NCI-H1105 treated with DMSO at 0.1 percent for 48 hours (cell line): ENCODE measurements at regions not wholly inside any gene's neighbourhood (a gene's known extent, or its start where the extent isn't known, plus 50 kb on each side); places are given as distances from the start of the nearest gene placed in this dataset.

Experiments used
- DNase-seq: peaks from one replicate; lab custom pipeline; 2025; lab: John Stamatoyannopoulos, UW

DNA sequence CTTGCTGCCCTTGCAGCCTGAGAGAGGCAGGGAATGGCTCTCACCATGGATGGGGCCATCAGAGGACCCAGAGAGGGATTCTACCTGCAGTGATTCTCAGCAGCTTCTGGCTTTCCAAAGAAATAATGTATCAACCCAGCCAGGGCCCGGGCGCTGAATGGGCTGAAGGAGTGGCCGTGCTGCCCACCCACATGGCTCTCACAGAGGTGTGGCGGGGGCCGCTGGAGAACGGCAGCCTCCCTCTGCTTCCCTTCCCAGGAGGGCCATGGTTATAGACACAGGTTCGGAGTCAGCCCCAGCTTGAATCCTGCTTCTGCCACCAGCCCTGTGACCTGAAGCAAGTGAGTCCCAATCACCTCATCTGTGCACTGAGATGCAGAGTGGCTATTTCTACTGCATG lies 82.7 kb downstream of the THAP12 start:
- no peak for DNase-seq

DNA sequence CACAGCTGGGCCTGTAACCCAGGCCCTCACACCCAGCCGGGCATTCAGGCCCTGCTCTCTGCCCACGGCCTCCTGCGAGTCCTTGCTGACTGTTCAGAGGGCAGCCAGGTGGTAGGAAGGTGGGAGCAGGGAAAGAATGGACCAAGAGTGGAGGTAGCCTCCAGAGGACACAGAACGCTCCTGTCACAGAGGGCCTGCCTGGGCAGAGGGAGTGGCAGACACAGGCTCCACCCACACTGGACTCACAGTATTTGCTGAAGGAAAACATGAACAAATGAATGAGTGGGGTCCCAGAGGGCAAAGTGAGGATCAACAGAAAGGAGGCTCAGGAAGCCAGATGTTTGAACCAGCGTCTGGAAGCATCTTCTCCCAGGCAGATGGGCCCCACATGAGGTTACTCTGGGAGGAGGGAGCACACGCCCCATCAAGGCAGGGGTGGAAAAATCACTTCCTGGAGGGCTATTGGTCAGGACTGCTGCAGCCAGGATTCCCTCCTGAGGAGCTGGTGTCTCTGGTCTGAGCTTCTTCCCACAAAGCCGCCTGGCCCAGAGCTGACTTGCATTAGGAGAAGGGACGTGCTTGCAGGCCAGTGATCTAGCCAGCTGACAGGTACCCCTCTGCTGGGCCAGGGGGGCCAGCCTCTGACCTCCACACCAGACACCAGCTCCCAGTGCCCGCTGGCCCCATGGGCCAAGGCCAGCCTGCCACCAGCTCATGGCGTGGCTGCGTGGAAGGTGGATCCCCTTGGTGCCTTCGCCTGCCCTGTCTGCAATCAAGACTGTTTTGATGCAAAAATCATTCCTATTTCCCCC lies 84.0 kb downstream of the THAP12 start:
- DNase-seq: no peak

DNA sequence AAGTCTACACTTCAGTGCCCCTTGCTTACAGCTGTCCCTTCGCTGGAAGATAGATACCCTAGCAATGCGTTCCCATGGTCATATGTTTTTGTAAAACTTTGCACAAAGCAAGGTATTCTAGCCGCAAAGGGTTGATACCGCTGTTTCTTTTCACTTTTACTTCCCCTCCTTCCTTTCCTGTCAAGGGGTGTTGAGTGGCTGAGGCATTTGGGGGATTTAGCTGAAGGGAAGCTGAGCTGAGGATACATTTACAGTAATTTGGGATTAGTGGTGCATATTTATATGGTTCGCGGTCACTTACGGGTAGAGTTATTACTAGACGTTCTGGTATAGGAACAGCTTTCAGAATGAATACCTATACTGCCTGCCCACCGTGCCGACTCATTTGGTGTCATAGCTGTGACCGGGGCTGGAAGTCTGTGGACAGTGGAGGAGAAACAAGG lies 86.9 kb upstream of the WNT11 start:
- no peak for DNase-seq

DNA sequence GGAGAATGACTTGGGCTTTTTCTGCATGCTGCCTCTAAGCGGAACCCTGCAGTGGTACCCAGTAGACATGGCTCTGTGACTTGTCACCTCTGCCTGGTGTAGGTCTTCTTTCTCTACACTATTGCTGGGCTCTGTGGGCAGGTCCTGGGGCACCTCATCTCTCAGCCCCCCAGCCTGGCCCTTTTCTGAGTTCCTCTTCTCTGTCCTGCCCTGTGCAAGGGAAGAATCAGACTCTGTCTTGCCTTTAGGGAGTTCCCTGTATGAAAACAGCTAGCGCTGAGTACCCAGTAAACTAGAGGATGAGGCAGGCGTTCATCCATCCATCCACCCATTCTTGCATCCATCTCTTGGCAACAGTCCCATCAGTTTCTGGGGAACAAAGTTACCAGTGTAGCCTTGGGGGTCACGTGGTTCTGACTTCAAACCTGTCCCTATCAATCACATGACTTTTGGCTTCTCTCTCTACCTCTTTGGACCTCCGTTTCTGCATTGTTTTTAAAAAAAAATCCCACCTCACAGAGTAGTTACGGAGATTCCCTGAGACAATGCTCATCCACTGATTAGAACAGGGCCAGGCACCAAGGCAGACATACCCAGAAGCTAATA lies 86.4 kb upstream of the WNT11 start:
- no peak for DNase-seq

DNA sequence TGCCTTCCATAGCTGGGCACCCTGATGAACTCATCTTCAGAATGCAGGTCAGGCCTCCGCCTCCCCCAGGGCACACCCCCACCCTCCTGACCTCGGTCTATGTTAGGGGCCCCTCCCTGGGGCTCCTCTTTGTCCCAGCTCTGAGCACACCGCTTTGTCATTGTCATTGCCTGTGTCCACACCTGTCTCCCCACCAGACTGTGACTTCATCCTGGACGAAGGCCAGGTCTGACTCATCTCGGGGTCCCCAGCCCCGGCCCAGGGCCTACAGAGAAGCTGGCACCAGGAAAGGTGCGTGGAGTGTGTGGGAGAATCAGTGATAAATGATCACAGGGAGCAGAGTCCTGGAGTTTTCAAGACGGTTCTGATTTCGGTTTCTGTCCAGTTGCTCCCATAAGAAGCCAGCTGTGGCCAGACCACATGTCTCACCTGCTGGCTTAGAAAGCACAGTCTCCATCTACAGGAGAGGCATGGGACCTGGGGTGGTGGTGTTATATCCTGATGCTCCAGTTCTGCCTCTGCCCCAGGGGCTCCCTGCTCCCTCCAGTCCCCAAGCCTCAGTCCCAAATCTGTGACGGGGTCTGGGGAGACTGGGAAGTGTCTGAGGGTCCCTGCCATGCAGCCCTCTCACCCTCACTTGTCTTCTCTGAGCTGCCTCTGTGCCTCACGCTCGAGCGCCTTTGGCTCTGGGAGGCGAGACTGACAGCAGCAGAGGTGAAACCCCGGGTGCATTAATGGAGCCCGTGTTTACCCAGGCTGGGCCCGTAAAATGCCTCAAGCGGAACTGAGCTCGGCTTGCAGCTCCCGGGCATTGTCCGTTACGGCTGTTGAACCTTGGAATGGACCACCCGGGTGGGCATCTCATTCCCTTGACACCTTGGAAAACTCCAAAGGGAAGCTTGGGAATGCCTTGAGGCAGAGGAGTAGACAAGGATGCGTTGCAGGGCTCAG lies 85.5 kb upstream of the WNT11 start:
- DNase-seq: peak; percentile 20

DNA sequence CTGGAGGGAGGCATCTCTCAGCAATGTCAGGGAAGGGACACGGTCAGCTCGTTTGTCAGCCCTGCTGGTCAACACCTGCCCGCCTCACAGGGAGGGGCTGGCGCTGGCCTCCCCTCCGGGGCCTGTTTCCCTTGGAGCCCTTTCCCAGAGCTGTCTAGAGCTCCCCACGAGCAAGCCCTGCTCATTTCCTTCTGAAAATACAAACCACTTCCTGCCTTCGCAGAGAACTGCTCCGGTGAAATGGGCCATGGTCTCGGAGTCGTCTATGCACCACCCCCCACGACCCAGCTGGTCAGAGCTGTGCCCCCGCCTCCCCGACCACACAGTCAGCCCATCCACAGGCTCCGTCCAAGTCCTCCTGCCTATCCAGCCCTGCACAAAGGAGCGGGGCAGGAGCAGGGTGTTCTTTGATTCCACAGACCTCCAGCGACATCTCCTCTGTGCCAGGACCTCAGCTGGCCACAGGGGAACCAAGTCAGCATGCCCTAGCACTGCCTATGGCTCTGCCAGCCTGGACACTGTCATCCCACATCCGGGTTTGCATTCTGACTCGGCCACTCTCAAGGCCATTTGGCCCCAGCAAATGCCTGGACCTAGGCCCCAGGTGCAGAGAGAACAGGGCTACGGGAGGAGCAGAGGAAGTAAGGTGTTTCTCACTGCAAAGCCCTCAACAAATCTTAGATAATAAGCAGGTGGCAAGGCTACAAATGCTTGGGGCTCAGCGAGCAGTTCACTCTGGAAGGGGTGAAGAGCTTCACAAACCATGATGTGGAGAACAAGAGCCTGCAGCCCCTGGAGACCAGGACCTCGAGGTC lies 82.1 kb upstream of the WNT11 start:
- DNase-seq: no peak

DNA sequence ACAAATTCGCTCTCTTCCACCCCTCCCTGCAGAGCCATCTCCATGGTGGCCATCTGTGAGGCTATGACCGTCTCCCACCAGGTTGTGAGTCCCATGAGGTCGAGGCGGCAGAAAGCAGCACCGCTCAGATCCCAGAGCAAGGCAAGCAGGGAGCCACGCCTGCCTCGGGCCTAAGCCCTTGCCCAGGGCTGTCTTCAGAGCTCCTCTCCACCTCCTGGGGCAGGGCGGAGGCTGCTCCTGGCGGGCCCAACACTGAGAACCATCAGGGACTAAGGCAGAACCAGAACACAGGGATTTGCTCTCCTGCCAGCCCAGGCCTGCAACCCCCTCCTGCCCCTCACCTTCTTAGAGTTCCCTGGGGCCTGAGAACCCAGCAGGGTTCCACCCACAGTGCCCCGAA lies 80.9 kb upstream of the WNT11 start:
- DNase-seq: no peak

DNA sequence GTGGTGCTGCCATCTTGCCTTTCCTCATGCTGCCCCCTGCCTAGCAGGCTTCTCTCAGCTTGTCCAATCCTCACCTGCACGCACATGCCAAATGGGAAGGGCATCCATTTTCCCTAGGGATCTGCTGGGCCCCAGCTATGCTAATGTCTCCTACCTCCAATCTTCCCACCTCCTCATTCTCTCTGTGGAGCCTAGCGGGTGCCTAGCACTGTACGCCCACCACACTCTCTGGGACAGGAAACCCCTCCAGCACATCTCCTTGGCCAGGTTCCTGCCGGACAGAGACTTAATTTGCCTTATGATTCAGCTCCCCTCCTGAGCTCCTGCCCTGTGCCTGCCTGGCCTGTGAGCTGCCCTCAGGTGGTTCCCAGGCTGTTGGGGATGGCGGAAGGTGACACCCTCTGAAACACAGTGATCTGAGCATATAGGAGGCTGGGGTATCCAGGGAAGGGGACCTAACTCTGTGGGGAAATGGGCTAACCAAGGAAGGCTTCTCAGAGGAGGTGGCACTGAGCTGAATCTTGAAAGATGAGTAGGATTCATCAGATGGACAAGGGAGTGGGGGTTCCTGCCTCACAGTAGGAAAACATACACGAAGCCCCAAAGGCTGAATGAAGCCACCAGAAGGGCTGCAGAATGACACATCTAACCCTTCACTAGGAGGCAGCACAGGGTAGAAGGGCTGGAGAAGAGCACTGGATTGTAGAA lies 79.2 kb upstream of the WNT11 start:
- no peak for DNase-seq

DNA sequence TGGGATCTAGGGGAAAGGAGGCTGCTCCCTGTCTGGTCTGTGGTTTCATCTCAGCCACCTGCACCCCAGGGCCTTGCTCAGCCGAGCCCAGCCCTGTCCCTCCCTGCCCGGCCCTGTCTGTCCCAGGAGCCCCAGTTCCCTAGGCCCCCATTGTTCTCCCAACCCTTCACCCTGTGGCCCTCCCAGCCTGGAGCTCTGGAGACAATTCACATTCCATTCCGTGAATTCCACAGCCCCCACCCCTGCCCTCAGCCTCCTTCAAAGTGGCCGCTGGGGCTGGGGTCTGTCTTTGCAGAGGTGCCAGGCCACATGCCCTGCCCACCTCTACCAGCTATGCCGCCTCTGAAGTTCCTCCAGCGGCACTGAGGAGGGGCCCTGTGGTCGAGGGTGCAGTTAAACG lies 77.9 kb upstream of the WNT11 start:
- no peak for DNase-seq

DNA sequence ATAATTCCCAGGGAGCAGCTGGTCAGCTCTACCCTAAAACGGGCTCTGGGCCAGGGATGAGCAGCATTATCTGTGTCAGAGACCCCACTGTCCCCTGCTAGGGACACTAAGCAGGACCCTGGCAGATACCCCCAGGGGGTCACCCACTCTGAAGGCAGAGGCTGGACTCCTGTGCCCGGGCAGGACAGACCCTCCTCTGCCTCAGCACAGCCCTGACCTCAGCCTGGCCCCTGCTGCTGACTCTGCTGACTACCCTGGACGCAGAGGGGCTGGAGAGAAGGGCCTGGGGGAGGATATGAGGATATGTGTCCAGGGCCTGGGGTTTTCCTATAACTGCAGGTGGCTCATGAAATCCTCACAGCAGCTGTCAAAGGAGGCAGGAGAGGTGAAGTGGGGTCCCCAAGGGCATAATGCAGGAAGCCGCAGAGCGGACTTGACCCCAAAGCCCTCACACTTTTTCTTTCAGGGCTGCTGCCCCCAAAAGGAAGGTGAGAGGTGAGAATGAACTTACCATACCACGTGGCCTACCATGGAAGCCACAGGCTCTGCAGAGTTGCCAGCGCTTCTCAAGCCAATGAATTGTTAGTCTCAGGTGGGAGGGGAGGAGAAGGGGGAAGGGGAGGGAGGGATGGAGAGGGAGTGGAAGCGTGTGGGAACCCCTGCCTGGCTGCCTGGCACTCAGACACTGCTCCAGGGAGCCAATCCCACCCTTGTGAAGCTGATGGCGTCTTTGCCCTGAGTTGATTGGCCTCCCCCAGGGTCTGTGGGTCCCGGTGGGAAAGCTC lies 76.7 kb upstream of the WNT11 start:
- no peak for DNase-seq

DNA sequence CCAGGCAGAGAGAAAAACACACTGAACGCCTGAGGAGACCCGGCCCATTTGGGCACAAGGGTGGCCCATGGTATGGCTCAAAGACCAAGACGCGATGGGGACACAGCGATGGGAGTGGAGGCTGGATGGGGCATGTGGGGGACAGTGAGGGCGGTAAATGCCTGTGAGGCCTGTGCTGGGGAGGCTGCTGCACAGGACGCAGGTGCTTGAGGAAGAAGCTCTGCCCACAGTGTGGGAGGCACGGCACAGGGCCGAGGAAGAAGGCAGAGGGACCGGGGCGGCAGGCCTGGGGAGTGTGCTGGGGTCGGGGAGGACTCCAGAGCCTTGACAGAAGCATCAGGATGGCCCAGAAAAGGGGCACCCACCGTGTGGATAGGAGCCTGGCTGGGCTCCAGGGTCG lies 75.9 kb upstream of the WNT11 start:
- no peak for DNase-seq

DNA sequence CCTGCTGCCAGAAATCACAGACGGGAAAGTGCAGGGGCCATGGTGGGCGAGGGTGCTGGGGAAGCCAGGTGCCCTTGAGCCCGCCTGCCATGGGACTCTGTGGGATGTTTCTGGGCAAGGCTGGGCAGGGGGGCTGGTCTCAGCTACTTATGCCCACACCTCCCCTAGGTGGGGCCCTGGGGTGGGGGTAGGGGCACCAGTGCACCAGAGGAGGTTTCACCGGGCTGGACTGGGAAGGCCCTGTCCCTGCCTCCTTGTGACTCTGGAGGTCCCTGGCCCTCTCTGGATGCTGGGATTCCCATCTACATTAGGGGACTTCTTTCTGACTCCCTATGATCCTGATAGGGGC lies 75.2 kb upstream of the WNT11 start:
- DNase-seq: no peak

DNA sequence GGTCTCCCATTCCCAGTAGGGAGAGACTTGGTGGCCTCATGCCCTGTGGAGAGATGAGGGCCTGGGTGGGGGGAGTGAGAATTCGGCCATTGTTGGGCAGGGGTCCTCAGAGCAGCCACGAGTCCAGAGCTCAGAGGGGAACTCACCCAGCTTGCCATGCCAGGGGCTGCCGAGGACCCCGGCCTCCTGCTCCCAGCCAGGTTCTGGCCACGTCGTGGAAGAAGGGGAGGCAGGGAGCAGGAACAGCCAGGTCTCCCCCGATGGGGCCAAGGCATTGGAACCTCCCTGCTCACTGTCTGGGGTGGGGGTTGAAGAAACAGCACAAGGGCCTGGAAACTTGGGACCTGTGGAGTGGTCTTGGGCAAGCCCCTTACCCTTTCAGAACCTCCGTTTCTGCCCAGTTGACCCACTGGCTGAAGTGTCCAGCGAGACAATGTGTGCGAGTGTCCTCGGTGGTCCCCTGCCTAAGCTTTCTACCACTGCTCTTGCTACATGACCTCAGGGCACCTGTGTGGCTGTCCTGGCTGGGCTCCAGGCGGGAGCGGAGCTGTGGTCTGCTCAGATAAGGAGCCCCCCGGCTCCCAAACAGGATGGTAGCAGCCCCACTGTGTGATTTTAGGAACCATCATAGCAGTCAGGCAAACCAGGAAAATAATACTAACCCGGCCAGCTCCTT lies 74.7 kb upstream of the WNT11 start:
- no peak for DNase-seq

DNA sequence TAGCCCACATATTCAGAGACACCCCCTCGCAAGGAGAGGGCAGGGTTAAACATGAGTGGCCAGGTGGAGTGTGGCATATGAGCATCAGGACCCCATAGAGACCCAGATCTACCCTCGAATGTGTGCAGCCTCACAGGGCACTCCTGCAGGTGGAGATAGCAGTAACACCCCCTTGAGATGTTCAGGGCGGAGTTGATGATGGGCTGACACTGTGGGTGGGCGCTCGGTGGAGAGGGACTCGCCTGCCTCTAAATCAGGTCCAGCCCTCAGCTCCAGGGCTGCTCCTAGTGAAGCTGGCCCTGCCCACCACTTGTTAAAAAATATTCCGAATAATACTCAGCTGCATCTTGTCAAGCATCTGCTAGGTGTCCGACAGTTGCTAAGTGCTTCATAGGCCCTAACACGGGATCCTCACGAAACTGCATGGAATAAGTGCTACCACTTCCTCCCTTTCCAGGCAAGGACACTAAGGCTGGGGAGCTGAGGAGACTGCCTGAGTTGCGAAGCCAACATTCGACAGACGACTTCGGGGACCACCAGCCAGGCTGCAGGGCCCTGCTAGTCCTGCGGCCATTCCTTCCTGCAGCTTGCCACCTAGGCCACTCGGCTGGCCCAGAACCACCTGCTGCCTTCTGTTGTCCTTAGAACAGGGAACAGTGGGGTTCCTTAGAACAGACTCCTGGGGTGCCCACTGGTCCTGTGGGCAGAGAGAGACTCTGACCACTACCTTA lies 74.0 kb upstream of the WNT11 start:
- no peak for DNase-seq

DNA sequence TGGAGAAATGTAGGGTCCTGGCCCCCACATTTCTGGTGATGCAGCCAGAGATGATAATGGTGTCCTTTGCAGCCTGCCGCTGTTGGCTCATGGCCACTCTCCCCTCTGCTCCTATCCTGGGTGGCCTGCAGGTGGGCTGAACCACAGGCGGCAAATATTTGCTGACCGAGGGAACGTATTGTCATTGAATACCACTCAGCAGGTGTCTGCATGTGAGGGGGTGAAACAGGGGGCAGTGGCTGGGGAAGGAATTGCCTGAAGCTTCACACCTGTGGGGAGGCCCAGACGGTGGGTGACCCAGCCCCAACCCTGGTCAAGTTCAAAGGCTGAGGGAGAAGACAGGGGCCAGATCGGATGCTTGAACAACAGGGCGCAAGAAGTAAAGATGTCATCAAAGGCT lies 73.3 kb upstream of the WNT11 start:
- no peak for DNase-seq

DNA sequence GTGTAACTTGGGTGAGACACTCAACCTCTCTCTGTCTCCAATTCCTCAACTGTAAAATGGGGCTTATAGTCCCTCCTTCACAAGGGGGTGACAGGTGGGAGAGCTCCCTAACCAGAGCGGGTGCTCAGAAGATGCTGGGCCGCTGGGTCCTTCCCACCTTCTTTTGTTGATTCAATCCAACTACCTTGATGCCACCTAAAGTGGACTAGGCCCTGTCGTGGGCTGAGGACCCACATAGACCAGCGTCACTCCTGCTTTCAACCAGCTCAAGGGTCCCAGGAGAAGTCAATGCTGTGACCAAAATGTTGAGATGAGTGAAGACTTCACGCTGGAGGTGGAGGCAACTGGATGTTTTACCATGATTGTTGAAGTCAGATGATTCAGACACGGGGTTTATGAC lies 72.7 kb upstream of the WNT11 start:
- DNase-seq: no peak

DNA sequence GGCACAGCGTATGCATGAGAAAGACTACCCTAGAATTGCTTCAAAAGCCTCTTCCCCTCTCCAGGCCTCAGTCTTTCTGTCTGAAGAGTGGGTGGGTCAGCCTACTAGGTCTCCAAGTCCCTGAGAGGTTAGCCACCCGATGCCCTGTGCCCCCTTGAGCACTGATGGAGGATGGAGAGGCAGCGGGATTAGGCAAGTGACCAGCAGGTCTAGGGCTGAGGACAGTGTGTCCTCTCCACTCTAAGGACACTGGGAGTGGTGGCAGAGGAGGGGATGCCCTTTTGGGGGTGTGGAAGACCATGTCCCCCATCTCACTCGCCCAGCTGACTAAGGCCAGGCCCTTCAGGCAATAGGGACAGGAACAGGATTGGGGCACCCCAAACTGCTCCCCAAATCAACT lies 72.2 kb upstream of the WNT11 start:
- DNase-seq: no peak

DNA sequence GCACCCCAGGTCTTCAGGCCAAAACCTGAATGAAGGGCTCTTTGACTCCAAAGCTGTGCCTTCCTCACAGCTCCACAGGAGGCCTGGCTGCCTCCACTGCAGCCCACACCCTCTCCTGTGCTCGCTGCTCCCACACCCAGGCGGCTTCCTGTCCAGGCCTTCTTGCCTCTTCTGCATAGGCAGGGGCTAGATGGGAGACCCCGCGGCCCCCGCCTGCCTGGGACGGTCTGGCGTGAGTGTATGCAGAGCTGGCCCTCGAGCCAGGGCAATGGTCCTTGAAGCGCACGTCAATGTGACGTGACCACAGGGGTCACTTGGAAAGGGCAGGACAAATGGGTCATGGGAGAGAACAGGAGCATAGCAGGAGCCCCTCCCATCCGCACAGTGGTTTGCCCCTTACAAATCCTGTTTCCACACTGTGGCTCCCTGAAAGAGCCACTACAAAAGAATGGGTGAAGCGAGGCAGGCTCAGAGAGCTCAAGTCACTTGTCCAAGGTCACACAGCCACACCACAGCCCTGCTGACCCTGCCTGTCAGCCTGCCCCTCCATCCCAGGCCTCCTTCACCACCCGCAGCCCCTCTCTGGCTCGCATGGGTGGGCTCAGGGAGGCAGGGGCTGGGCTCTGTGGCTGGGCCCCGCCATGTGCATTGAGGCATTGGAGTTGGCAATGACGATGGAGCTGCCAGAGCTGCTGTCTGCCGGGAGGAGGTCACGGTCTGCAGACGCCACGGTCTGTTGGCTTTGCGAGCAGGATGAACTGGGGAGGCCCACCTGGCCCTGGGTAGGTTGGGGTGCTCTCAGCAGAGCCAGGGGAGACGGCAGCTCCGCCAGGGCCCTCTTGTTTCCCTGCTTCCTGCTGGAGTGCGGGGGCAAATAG lies 71.2 kb upstream of the WNT11 start:
- no peak for DNase-seq
